CD1c-positive myeloid dendritic cell (primary cell): ENCODE measurements at regions not wholly inside any gene's neighbourhood (a gene's known extent, or its start where the extent isn't known, plus 50 kb on each side); places are given as distances from the start of the nearest gene placed in this dataset.

Source experiments
- DNase-seq: peaks from one replicate; pipeline ENCODE4 v3.0.0-alpha.2; 2016; ENCODE audit errors: extremely low spot score

DNA sequence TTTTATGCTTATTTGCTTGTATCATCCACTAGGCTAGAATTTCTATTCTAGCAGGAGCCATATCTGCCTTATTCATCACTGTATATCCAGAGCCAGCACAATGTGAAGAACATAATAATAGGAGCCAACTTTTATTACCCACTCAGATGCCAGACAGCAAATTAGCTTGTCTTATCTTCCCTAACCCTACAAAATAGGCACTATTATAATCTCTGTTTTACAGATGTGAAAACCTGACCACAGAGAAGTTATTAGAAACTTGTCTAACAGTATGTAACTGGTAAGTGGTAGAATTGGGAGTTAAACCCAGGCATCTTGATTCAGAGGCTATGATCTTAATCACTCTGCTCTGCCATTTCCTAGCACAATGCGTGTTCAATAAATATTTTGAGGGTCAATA, 579.5 kb downstream of the CAAP1 start:
- no peak for DNase-seq

DNA sequence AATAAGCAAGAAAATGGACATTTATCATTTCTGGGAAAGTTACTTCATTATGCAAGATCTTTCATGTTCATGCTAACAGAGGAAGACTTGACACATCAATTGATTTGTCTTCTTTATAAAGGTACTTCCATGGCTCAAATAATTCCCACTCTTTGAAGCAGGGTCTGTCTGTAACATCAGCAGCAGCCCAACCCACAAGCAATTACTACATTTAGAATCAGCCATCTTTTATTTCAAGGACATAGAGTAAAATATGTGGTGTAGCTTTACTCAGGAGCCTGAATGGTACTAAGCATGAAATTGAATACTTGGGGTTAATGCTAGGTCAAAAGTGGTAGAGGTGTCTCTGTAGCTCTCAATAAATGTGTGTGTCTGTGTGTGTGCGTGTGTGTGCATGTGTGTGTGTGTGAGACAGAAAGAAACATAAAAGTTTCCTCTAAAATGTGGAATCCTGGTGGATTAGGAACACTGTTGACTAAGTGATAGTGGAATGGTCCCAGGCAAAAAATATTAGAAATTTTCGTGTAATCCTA, 581.1 kb downstream of the CAAP1 start:
- DNase-seq = no peak

DNA sequence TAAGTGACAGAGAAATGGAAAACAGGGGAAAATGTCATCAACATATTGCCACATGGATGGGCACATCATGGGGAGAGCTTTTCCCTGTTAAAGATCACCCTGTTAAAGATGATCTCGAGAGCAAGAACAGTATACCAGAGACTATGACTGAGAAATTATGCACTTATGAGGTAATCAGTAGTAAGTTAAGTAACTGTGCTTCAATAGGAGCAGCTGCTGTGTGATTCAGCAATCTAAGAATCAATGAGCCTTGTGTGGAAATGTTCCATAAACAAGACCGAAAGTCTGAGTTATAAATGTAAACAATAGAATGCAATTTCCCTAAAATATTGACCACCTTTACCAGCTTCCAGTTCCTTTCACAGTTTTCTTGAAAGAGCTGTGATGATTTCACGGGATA, 582.3 kb downstream of the CAAP1 start:
- DNase-seq = no peak

DNA sequence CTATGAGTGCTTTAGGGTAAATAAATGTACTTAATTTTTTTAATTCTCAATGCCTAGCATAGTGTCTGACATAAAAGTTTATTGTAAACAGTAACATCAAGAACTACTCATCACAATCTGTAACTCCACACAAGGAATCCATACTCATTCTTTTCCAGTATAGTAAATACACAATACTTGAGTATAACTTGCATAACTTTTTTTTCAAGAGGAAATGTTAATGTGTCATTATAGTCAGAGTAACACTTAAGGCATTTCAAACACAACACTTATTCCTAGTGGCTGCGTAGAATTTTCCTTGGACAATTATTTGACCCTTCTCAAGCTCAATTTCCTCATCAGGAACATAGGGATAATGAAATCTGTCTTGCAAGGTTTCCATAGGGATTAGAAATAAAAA, 584.3 kb downstream of the CAAP1 start:
- DNase-seq = no peak

DNA sequence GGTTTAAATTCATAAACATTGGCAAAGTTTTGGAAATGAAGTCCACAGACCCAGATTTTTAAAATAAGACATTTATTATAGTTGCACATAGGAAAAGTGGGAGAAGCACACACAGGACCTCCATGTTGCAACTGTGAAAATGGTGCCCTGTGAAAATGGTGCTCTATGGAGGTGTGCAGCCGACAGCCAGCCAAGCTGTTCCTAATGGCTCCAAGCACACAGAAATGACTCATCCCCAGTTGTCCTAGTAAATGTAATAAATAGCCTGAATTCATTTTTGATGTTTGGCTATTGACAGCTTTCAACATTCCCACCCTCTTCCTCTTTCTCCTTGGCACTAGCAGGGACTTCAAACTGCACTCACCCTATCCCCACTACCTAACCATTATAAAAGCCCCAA, 590.9 kb downstream of the CAAP1 start:
- DNase-seq = no peak

DNA sequence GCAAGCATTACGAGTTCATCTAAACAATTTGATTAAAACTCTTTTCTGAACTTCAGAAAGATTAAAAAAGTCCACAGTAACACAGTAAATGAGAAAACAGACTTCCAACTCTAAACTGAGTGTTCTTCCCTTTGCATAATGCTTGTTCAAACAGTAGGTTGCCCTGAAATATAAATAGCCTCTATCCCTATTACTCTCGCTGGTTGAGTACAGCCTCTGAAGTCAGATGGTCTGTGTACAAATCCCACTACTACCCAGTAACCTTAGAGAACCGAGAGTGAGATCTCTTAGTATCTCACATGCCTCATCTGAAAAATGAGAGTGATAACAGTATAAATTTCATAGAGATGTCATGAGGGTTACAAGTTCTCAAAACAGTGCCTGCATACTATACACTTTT, 591.6 kb downstream of the CAAP1 start:
- no peak for DNase-seq

DNA sequence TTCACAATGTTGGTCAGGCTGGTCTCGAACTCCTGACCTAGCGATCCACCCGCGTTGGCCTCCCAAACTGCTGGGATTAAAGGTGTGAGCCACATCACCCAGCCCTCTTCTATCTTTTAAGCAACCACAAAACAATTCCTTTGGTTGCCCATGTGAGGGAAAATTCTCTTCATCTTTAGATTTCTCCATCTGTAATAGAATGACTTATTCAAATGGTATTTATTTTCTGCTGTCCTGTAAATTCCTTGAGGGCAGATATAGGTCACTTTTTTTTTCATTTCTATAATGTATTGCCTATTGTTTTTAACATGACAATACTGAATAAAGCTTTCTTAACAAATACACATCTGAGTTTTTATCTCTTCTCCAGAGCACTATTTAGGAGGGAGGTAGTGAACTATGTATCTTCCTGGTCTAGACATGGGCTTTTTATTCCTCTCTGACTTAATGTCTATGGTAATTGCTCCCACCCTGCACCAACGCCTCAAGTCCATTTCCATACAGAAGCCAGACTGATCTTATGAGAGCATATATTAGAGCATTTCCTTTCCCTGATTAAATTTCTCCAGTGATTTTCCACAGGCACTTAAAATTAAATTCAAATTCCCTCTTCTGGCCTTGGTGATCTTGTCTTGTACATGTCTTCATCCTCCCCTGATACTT, 595.6 kb downstream of the CAAP1 start:
- no peak for DNase-seq

DNA sequence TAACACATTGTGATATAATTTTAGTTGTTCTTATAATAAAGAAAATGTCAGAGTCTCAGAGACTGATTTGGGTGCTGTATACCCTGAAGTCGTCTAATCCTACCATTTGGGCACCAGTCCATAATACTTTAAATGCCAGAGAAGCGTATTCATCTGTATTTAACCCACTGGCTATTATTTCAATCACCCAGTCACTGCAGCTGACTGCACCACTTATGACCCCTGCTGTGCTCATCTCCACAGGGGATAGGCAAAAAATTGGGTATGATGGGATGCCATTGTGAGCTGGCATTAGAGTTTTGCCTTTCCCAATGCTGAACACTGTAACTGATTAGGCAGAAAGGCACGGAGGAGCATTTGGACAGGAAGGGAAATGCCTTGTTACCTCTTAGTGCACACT, 599.7 kb downstream of the CAAP1 start:
- DNase-seq = no peak

DNA sequence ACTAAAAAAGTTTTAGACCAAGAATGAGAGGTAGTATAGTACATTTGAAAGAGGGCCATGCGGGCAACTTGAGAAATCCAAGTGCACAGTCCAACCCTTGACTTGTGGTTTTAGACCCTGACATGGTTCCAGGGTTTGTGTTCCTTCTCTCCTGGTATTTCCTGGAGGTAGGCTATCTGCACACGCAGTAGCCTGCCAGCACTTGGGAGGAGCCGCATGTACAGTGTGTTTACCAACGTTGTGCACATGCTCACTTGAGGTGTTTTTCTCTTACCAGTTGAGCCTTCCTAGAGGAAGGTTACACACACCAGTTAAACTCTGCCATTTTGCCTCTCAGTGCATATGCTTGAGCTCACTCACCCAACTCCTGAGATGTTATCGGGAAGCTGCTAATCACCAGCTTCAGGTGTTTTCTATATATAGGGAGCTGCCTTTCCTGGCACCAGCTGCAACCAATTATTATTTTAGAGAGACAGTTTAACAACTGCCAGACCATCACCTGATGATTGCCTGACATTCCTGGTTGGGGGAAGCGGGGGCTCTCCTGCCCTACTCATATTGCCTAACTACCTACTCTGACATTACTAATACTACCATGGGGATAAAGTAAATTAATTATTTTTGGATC, 593.4 kb upstream of the TUSC1 start:
- no peak for DNase-seq

DNA sequence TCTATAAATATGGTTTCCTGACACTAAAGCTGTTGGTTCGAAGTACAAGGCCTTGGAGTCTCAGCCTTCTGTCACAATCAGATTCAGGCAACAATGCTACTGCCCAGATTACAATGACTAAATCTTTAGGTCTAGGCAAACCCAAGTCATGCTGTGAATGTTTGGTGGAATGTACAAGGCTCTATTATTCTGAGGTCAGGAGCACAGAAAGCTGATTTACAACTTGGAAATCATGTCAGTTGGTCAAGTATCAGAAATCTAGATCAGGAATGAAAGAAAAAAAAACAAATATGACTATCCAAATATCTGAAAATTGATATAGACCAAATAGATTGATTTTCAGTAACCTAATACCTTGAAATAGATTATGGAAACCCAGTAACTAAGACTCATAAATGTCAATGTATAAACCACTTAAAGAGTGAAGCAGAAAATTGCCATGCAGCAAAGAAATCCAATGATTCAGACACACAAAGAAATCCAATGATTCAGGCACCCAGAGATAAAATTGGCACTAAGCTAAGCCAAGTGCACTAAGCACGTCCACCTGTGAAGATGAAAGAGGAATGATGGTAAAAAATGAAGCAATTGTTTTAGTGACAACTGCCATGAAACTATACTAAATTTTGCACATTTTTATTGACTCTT, 588.0 kb upstream of the TUSC1 start:
- no peak for DNase-seq

DNA sequence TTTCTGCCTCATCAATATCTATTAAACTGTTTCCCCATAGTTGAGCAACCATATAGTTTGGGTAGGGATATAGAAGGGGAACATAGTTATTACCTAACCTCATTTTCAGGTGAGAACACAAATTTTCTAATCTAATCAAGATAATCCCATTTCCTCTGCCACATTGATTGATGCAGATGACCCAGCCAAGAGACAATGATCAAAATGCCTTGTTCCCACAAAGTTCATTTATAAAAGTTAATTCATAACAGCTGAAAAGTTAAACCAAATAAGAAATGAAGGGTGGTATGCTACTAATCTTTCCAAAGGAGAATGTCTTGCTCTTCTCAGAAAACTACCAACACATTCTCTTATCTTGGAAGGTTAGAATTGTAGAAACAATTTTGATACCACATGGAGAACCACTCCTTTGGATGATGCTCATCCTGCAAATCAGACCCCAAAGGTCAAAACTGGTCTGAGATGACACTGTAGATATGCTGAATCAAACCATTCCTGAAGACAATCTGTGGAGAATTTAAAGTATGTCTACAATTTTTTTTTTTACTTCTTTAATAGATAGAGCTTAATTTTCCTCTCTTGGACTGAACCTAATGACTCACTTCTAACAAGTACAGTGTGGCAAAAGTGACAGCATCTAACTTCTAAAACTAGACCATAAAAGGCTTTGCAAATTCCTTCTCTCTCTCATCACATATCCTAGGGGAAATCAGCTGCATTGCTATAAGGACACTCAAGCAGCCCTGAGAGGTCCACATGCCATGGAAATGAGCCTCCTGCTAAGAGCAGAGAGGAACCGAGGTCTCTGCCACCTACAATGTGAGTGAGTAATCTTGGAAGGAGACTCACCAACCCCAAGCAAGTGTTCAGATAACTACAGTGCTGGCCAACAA, 586.7 kb upstream of the TUSC1 start:
- DNase-seq = no peak

DNA sequence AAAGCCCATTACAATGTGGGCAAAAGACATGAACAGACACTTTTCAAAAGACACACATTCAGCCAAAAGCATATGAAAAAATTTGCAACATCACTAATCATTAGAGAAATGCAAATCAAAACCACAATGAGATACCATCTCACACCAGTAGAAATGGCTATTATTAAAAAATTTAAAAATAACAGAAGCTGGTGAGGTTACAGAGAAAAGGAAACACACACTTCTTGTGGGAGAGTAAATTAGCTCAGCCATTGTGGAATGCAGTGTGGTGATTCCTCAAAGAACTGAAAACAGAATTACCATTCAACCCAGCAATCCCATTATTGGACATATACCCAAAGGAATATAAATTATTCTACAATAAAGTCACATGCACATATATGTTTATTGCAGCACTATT, 585.2 kb upstream of the TUSC1 start:
- DNase-seq = no peak

DNA sequence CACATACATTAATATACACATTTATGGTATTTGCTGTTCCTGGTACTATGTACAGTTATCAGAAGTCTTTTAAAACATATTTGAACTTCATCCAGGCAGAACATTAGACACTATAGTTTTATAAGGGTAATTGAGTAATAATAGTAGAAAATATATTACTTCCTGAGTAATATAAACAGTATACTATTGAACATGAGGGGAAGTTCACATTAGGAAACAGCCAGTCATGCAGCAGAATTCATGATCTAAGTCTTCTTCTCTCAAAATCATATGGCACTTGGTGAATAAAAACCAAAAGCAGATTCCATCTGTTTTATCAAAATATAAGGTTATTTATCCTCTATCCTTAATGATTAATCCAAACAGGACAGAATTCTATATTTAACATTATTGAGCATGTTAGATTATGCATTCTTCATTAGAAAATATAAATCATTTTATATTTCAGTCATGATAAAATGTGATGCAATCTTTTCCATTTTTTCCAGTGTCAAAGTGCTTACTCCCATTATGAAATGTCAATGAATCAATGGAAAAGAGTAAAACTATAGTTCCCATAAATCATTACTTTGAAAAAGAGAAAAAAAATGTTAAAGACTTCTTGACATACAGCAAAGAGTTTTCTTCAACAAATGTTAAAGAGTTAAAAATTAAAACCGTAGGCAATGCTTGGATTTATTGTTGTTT, 584.3 kb upstream of the TUSC1 start:
- DNase-seq = no peak

DNA sequence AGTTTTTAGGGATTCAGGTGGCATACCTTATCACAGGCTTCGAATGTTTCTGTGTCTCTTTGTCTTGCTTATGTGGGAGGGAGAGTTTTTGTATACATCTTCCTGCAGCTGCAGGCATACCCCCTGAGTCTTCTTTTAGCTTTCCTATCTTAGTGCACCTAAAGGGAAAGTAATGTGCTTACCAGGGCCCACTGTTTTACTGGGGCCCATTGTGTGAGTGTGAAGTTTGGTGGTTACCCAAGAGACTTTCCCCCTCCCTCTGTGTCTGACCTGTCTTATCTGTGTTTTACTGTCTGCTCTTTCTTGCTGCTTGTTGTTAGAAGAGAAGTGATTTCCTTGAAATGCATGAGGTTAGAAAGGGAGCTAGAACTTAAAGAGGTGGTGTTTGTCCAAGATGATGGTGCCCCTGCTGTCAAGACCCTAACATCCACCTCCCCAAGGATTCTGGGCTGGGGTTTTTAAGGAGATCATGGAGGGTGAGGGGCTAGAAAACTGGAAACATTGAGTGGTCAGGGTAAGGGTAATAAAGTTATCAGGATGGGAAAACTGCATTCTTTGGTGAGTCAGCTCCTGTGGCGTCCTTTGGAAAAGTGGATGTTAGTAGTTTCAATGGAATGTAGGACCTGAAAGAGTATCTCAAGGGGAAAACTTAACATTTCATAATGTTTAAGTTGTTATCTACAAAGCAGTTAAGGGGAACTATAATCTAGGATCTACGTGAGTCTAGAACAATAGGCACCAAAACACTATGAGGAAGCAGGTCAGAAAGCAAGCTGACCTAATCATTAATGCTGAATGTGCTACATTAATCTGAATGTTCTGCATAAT, 583.5 kb upstream of the TUSC1 start:
- DNase-seq = no peak

DNA sequence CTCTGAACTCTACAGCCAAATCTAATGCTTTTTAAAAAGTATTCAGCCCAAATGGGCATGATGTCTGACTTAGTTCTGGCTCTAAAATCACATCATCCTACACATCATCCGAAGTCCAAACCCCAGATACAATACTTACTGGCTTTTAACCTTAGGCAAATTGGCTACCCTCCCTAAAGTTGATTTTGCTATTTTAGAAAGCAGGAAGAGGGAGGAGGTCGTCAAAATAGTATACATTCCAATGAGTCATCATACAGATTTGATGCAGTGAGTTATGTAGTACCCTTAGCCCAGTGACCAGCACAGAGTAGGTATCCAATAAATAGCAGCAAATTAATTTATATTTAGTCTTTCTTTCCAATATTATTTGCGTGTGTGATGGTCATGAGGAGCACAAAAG, 582.0 kb upstream of the TUSC1 start:
- DNase-seq = no peak

DNA sequence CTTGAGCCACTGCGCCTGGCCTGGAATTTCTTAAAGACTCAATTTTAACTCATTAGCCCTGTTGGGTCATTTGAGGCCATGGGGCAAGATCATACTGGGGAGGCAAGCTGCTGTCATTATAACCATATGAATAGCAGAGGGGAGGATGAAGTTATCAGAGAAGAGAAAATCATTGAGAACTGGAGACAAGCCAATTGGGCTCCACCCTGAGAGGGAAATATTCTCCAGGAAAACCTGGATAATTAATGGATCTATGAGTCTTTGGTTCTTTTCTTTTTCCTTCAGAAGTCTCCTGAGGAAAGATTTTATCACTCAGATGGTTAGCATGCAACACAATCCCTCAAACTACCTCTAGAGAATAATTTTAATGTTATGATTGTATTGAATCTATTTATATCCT, 569.6 kb upstream of the TUSC1 start:
- no peak for DNase-seq

DNA sequence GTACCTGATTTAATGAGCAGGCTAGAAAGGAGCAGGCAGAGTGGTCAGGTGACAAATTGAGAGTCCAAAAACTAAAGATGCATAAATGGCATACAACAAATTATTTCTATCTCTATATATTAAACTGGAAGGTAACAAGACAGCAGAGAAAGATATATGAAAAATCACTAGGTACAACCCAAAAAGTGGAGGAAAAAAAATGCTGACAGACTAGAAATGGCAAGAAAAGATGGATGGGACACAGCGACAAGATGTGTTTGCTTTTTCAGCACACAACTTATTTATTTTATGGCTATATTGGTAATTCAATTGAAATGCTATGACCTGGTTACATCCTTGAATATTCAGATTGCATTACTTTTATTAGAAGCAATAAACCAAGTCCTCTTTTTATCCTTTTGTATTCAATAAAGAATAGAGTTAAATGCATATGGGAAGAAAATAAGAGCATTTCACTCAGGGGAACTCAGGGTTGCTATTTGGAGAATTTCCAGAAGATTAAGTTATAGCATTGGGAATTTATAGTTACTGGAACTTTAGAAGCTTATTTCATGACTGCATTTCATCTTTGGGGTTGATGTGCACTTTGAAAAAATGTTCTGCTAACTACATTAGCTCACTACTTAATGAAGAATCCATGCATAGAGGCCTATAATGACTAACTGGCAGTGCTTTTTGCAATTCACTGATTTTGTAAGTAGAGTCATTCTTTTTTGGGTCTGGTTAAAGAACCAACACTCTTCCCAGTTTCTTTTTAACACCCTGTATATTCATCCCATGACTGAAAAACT, 566.6 kb upstream of the TUSC1 start:
- DNase-seq = no peak

DNA sequence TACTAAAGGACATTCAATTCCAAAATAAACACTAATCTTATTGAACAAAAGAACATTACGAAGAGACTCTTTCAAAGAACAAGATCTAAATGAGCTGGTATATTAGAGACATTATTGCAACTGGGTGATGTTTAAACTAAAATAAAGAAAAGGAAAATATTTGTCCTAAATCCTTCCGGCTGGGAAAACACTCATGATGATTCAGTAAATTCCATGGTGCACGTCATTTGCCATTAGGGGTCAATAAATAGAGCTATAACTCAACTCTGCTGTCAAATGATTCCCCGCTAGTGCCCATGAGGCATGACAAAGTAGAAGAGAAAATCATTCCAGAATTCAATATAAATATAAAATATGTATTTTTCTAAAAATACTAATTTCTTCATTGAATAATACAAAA, 565.5 kb upstream of the TUSC1 start:
- DNase-seq = no peak

DNA sequence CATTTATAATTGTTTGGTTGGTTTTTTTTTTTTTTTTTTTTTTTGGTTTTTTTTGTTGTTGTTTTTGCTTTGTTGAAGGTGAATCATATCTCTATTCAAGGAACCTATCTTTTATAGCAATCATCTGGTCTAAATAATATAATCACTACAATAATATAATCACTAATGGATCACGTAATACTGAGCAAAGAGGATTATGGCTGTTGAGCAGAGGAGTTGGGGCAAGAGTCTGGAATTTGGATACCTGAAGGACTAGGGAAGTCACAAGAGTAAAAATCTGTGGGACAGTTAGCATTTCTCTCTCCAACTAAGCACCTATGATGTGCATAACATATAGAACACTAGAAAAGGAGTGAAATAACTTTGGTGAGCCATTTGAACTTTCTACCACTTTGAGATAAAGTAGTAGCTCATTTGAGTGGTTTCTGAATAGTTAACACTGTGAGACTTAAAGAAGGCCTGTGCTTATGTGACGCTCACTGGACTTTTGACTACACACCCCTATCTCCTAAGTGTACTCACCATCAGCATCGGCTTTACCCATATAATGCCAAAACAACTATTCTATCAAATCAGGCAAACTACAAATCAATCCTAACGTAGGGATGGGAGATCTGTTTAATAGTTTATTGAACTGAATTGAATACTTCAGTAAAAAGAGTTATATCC, 564.9 kb upstream of the TUSC1 start:
- no peak for DNase-seq
